Naive thymus-derived CD4-positive, alpha-beta T cell (primary cell): ENCODE measurements at regions not wholly inside any gene's neighbourhood (a gene's known extent, or its start where the extent isn't known, plus 50 kb on each side); places are given as distances from the start of the nearest gene placed in this dataset.

Source experiments
- ATAC-seq: fragments of 150-1000 bp; cut with Tn5 transposase; 2 replicates; pipeline ENCODE4 v1.10.0; 2021; ENCODE audit warnings: mild to moderate bottlenecking, moderate library complexity
- CTCF ChIA-PET: fragments of 350-600 bp; sonication (Branson Sonifier 250); formaldehyde crosslinking; loops from one replicate; lab custom pipeline; 2021; ENCODE audit warnings: antibody characterized with exemption; lab: Charles Lee
- POLR2A ChIA-PET: fragments of 350-600 bp; sonication (Branson Sonifier 250); formaldehyde crosslinking; loops from one replicate; lab custom pipeline; 2021; ENCODE audit warnings: antibody characterized with exemption, inconsistent platforms; lab: Charles Lee
- DNase-seq, 9 donors: peaks; one replicate each; pipeline versions ENCODE4 v3.0.0 to v3.0.0-alpha.2; 2020 to 2022; ENCODE audit warnings: mixed read lengths in 1 of 9
- H3K27ac ChIP-seq: one replicate; pipeline ENCODE4 v1.7.0; 2013; ENCODE audit warnings: mild to moderate bottlenecking, low read depth, low read length, moderate library complexity
- H3K27me3 ChIP-seq, 2 donors: one replicate each; pipeline ENCODE4 v1.7.0; 2013; ENCODE audit warnings: low read length in 2 of 2, mild to moderate bottlenecking in 2 of 2, moderate library complexity in 2 of 2; ENCODE audit not compliant: control insufficient read depth in 2 of 2, insufficient read depth in 2 of 2
- H3K36me3 ChIP-seq, 3 experiments: 1 replicate in 2 of 3; 2 replicates in 1 of 3; pipeline ENCODE4 v1.7.0; 2013; ENCODE audit warnings: low read length in 3 of 3, mild to moderate bottlenecking in 3 of 3, moderate library complexity in 1 of 3; ENCODE audit not compliant: insufficient read depth in 3 of 3, control insufficient read depth in 2 of 3
- H3K4me1 ChIP-seq, 2 donors: one replicate each; pipeline ENCODE4 v1.7.0; 2013; ENCODE audit warnings: low read length in 2 of 2, mild to moderate bottlenecking in 2 of 2, moderate library complexity in 1 of 2; ENCODE audit not compliant: control insufficient read depth in 2 of 2, insufficient read depth in 2 of 2
- H3K4me3 ChIP-seq: 2 replicates; pipeline ENCODE4 v1.7.0; 2013; ENCODE audit warnings: mild to moderate bottlenecking, low read length
- H3K9me3 ChIP-seq, 3 experiments: 1 replicate in 2 of 3; 2 replicates in 1 of 3; pipeline ENCODE4 v1.7.0; 2013; ENCODE audit warnings: low read length in 3 of 3; ENCODE audit not compliant: control insufficient read depth in 2 of 3
- H3K27ac Mint-ChIP-seq, 9 donors: one replicate each; pipeline ENCODE4 v1.8.0; 2020 to 2022; ENCODE audit warnings: mixed read lengths in 9 of 9, mild to moderate bottlenecking in 8 of 9, moderate library complexity in 5 of 9, inconsistent platforms in 2 of 9
- H3K27me3 Mint-ChIP-seq, 5 donors: one replicate each; pipeline ENCODE4 v1.8.0; 2021 to 2022; ENCODE audit warnings: mixed read lengths in 5 of 5, mild to moderate bottlenecking in 1 of 5
- H3K36me3 Mint-ChIP-seq, 5 donors: one replicate each; pipeline ENCODE4 v1.8.0; 2020 to 2022; ENCODE audit warnings: mixed read lengths in 5 of 5, mild to moderate bottlenecking in 3 of 5, inconsistent platforms in 1 of 5
- H3K4me1 Mint-ChIP-seq, 7 donors: one replicate each; pipeline ENCODE4 v1.8.0; 2020 to 2022; ENCODE audit warnings: mixed read lengths in 7 of 7, mild to moderate bottlenecking in 3 of 7, inconsistent platforms in 1 of 7
- H3K4me3 Mint-ChIP-seq, 10 donors: one replicate each; pipeline ENCODE4 v1.8.0; 2020 to 2022; ENCODE audit warnings: mild to moderate bottlenecking in 10 of 10, mixed read lengths in 10 of 10, moderate library complexity in 6 of 10, inconsistent platforms in 2 of 10
- H3K9me3 Mint-ChIP-seq, 11 donors: one replicate each; pipeline ENCODE4 v1.8.0; 2020 to 2022; ENCODE audit warnings: mixed read lengths in 11 of 11, mild to moderate bottlenecking in 4 of 11, inconsistent platforms in 1 of 11, moderate library complexity in 1 of 11
- intact Hi-C, 2 donors: fragments of 100-400 bp; cut with micrococcal nuclease; formaldehyde crosslinking; loops; one replicate each; pipeline ENCODE4 v1.15.1; 2023

DNA sequence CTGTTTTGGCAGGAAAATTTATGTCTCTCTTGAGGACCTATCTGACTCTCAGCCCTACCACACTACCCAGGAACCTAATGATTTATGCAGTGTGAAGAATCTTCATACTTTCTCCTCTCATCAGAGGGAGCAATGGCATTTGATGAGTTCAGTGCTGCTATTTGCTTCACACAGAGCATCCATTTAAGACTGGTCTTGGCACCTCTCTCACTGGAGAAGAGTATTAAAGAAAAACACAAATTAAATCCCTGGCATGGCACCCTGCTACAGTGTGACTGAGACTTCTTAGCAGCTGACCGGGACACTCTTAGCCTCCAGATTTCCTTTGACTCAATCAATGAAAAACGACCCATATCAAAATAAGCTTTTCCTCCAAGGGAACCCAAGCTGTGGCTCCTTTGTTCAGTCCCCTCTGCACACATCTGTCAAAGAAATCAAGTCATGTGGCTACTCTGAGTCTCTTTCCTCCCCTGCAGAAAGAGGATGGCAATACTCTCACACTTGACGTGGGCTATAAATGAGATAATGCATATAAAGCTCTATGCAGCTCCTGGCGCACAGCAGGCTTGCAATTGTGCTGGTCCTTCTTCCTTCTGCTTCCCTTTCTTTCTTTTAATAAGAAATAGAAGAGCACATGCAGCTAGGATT, 186.1 kb upstream of the E2F8 start:
- H3K36me3 ChIP-seq = no peaks in the 10 kb centered on the region
- no peaks in the 10 kb centered on the region for H3K27me3 ChIP-seq
- H3K27me3 Mint-ChIP-seq = peaks cover 24 to 55% (median 44%) of the 10 kb centered on the region in 5 donors
- no peak overlapping the region for H3K4me3 Mint-ChIP-seq
- no peak overlapping the region for H3K27ac Mint-ChIP-seq
- no peak overlapping the region for H3K4me3 ChIP-seq
- no peaks in the 10 kb centered on the region for H3K4me1 ChIP-seq
- no peak overlapping the region for H3K27ac ChIP-seq
- H3K9me3 Mint-ChIP-seq = peaks cover 0 to 4% (median 0%) of the 10 kb centered on the region in 11 donors
- ATAC-seq (no peak), DNase-seq (no peak)
- ChIA-PET POLR2A (no interaction called here), CTCF (no interaction called here)
- intact Hi-C loops = no loop called here
- no peaks in the 10 kb centered on the region for H3K4me1 Mint-ChIP-seq
- H3K36me3 Mint-ChIP-seq = no peaks in the 10 kb centered on the region
- H3K9me3 ChIP-seq = no peaks in the 10 kb centered on the region

DNA sequence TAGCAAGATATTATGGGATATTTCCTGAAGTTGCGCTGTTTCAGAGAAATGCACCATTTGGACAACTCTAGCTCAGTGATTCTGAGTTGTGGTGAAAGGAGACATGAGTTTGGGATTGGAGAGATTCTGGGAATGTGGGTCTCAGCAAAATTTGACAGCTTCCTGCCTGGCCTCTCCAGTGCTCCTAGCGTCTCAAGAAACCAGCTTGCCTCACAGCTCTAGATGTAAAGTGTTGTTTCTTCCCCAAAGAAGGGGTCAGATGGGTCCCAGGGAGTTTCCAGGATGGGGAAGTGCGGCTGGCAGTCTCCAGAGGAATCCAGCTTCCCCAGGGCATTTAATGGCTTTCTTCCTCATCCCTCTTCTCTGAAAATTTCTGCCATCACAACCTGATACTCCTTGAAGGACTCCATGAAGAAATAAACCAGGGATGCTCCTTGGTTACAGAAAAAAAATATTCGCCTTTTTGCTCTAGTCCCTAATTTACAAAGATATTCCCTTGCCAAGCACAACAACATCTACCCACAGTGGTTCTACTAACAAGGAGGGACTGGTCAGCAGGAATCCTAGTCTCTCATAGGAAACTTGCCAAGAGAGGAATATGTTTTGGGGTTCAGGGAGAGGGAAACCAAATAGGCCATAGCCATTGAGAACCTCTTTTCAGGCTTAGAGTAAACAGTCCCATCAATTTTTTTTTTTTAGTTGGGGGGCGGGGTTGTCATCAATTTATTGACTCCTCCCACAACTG, 185.4 kb upstream of the E2F8 start:
- Mint-ChIP-seq H3K4me3 (no peak overlapping the region), H3K27me3 (peaks cover 19 to 51% (median 39%) of the 10 kb centered on the region in 5 donors), H3K9me3 (peaks cover 0 to 4% (median 0%) of the 10 kb centered on the region in 11 donors), H3K36me3 (no peaks in the 10 kb centered on the region), H3K27ac (no peak overlapping the region), H3K4me1 (no peaks in the 10 kb centered on the region)
- POLR2A ChIA-PET = no interaction called here
- Histone ChIP-seq H3K4me3 (no peak overlapping the region), H3K27ac (no peak overlapping the region), H3K9me3 (no peaks in the 10 kb centered on the region), H3K4me1 (no peaks in the 10 kb centered on the region), H3K27me3 (no peaks in the 10 kb centered on the region), H3K36me3 (no peaks in the 10 kb centered on the region)
- DNase-seq (no peak), ATAC-seq (no peak)
- intact Hi-C loops = no loop called here
- CTCF ChIA-PET = no interaction called here

- H3K27me3 ChIP-seq = no peaks in the 10 kb centered on the region
- H3K9me3 ChIP-seq = no peaks in the 10 kb centered on the region
- peaks cover 10 to 27% (median 19%) of the 10 kb centered on the region in 5 donors for H3K27me3 Mint-ChIP-seq
- peaks cover 0 to 12% (median 0%) of the 10 kb centered on the region in 11 donors for H3K9me3 Mint-ChIP-seq
- DNase-seq (no peak), ATAC-seq (no peak)
- peaks cover 0 to 6% (median 0%) of the 10 kb centered on the region in 5 donors for H3K36me3 Mint-ChIP-seq
- H3K4me1 Mint-ChIP-seq = no peaks in the 10 kb centered on the region
- no peak overlapping the region for H3K27ac Mint-ChIP-seq
- intact Hi-C loops = no loop called here
- ChIA-PET CTCF (no interaction called here), POLR2A (no interaction called here)
- no peaks in the 10 kb centered on the region for H3K36me3 ChIP-seq
- H3K4me3 Mint-ChIP-seq = no peak overlapping the region
- H3K4me3 ChIP-seq = no peak overlapping the region
- no peaks in the 10 kb centered on the region for H3K4me1 ChIP-seq
- H3K27ac ChIP-seq = no peak overlapping the region
These were observed 181.5 kb upstream of the E2F8 start for GRCh38 chr11:19422276-19422675.

- Mint-ChIP-seq H3K27me3 (peaks cover 5 to 17% (median 12%) of the 10 kb centered on the region in 5 donors), H3K27ac (no peak overlapping the region), H3K9me3 (peaks cover 0 to 16% (median 2%) of the 10 kb centered on the region in 11 donors), H3K36me3 (peaks cover 0 to 6% (median 0%) of the 10 kb centered on the region in 5 donors), H3K4me3 (no peak overlapping the region), H3K4me1 (no peaks in the 10 kb centered on the region)
- Histone ChIP-seq H3K4me3 (no peak overlapping the region), H3K9me3 (no peaks in the 10 kb centered on the region), H3K27ac (no peak overlapping the region), H3K27me3 (no peaks in the 10 kb centered on the region), H3K4me1 (no peaks in the 10 kb centered on the region), H3K36me3 (no peaks in the 10 kb centered on the region)
- ATAC-seq (no peak), DNase-seq (no peak)
- CTCF ChIA-PET = no interaction called here
- POLR2A ChIA-PET = no interaction called here
- intact Hi-C loops = no loop called here
These were observed 180.3 kb upstream of the E2F8 start for GRCh38 chr11:19420868-19421533.

GRCh38 chr11:19419808-19420207, 179.1 kb upstream of the E2F8 start:
- CTCF ChIA-PET = no interaction called here
- Mint-ChIP-seq H3K4me1 (no peaks in the 10 kb centered on the region), H3K9me3 (peaks cover 0 to 20% (median 4%) of the 10 kb centered on the region in 11 donors), H3K4me3 (no peak overlapping the region), H3K27ac (no peak overlapping the region), H3K36me3 (peaks cover 0 to 6% (median 0%) of the 10 kb centered on the region in 5 donors), H3K27me3 (peaks cover 4 to 12% (median 8%) of the 10 kb centered on the region in 5 donors)
- intact Hi-C loops = no loop called here
- Histone ChIP-seq H3K4me3 (no peak overlapping the region), H3K9me3 (no peaks in the 10 kb centered on the region), H3K4me1 (no peaks in the 10 kb centered on the region), H3K27ac (no peak overlapping the region), H3K36me3 (no peaks in the 10 kb centered on the region), H3K27me3 (no peaks in the 10 kb centered on the region)
- ATAC-seq = no peak
- no peak for DNase-seq
- POLR2A ChIA-PET = no interaction called here

GRCh38 chr11:19419021-19419750, 178.4 kb upstream of the E2F8 start:
- DNase-seq (no peak), ATAC-seq (no peak)
- Histone ChIP-seq H3K27ac (no peak overlapping the region), H3K4me1 (no peaks in the 10 kb centered on the region), H3K27me3 (no peaks in the 10 kb centered on the region), H3K4me3 (no peak overlapping the region), H3K9me3 (no peaks in the 10 kb centered on the region), H3K36me3 (no peaks in the 10 kb centered on the region)
- H3K4me1 Mint-ChIP-seq = no peaks in the 10 kb centered on the region
- peaks cover 4 to 16% (median 8%) of the 10 kb centered on the region in 5 donors for H3K27me3 Mint-ChIP-seq
- ChIA-PET CTCF (no interaction called here), POLR2A (no interaction called here)
- peaks cover 0 to 6% (median 0%) of the 10 kb centered on the region in 5 donors for H3K36me3 Mint-ChIP-seq
- intact Hi-C loops = no loop called here
- H3K27ac Mint-ChIP-seq = no peak overlapping the region
- H3K4me3 Mint-ChIP-seq = no peak overlapping the region
- H3K9me3 Mint-ChIP-seq = peaks cover 0 to 20% (median 4%) of the 10 kb centered on the region in 11 donors
